OCI-LY3 (cell line): ENCODE measurements at regions not wholly inside any gene's neighbourhood (a gene's known extent, or its start where the extent isn't known, plus 50 kb on each side); places are given as distances from the start of the nearest gene placed in this dataset.

Experiments
- CTCF ChIP-seq: fragments of 200-600, 300-600 bp; sonication (generic); IDR thresholded peaks from 2 replicates; pipeline ENCODE4 v1.5.1; 2014; ENCODE audit warnings: antibody characterized with exemption, low read length, low read depth
- EZH2phosphoT487 ChIP-seq: fragments of 200-600 bp; shearing (Covaris generic); IDR thresholded peaks from 2 replicates; pipeline ENCODE4 v1.6.1; 2018; ENCODE audit warnings: antibody characterized with exemption, mixed run types, low read depth

- TF ChIP-seq CTCF (no peak), EZH2phosphoT487 (no peak)
Measured at GRCh38 chr4:35926788-35927187, 317.5 kb downstream of the ARAP2 start.
